ENCODE measurements at regions not wholly inside any gene's neighbourhood (a gene's known extent, or its start where the extent isn't known, plus 50 kb on each side); places are given as distances from the start of the nearest gene placed in this dataset.

GRCh38 chr4:57973819-57974218 is 863.6 kb upstream of the IGFBP7 start:
- 31% methylated on average over 1 of the region's 1 CpG for WGBS (ENCODE audit: low lambda C conversion rate)
- no peaks in the 10 kb centered on the region for H3K79me2 ChIP-seq (ENCODE audit: insufficient read depth)
- H3K27me3 ChIP-seq (ENCODE audit: insufficient read depth) = no peaks in the 10 kb centered on the region
- no peak overlapping the region for H3K27ac ChIP-seq (ENCODE audit: low read depth in 2 of 2, low read length in 1 of 2)
- POLR2A ChIA-PET = no interaction called here
- no peaks in the 10 kb centered on the region for H3K36me3 ChIP-seq (replicated peaks in 1 of 2; ENCODE audit: control insufficient read depth in 1 of 2, insufficient read depth in 2 of 2, low read length in 1 of 2)
- no peaks in the 10 kb centered on the region for H3K4me1 ChIP-seq (ENCODE audit: control insufficient read depth in 1 of 2, insufficient read depth in 2 of 2, low read depth in 1 of 2, low read length in 1 of 2)
- H3K4me3 ChIP-seq (ENCODE audit: low read depth in 2 of 2, low read length in 1 of 2) = no peak overlapping the region
- H3F3A ChIP-seq (replicated peaks; ENCODE audit: insufficient read depth) = no peaks in the 10 kb centered on the region
- H3K9me3 ChIP-seq = 0 out of 2 replicates have a peak, but pooled peaks cover 6% of the 10 kb centered on the region
- no peaks in the 10 kb centered on the region for H4K20me1 ChIP-seq (ENCODE audit: insufficient read depth)
- CTCF ChIA-PET = interaction anchor here (1.0 kb wide), 1 partner anchor 32 kb away, joined by 3 read pairs; no protein-coding TSS in a partner anchor
- no peak for DNase-seq
- H3K9ac ChIP-seq = no peak overlapping the region
- H3K4me2 ChIP-seq = no peak overlapping the region
- no peak overlapping the region for H2AFZ ChIP-seq (ENCODE audit: low read depth)
- no peak for TF ChIP-seq REST (IDR thresholded peaks at IDR 0.05; ENCODE audit: low read depth, low read length)
- TF ChIP-seq MXI1 (IDR thresholded peaks at IDR 0.05; ENCODE audit: low read depth, low read length) = no peak
- TF ChIP-seq EZH2phosphoT487 (IDR thresholded peaks at IDR 0.05; ENCODE audit: borderline replicate concordance, low read depth) = no peak
- no peak for TF ChIP-seq SIN3A (IDR thresholded peaks at IDR 0.05; ENCODE audit: borderline replicate concordance, low read depth, low read length)
- TF ChIP-seq MEF2A (IDR thresholded peaks at IDR 0.05; ENCODE audit: borderline replicate concordance, low read depth) = no peak
- no peak for TF ChIP-seq ZBTB33 (IDR thresholded peaks at IDR 0.05; ENCODE audit: borderline replicate concordance, low read depth)
- no peak for TF ChIP-seq CHD2 (IDR thresholded peaks at IDR 0.05; ENCODE audit: low read length, partially characterized antibody)
- no peak for TF ChIP-seq USF2 (IDR thresholded peaks at IDR 0.05; ENCODE audit: borderline replicate concordance, low read depth, low read length)
- TF ChIP-seq NFIC (IDR thresholded peaks at IDR 0.05; ENCODE audit: borderline replicate concordance) = no peak
- TF ChIP-seq RAD21 (IDR thresholded peaks at IDR 0.05; ENCODE audit: low read length) = no peak
- no peak for TF ChIP-seq RFX5 (IDR thresholded peaks at IDR 0.05; ENCODE audit: low read length)
- TF ChIP-seq IRF3 (IDR thresholded peaks at IDR 0.05; ENCODE audit: low read depth, low read length) = no peak
- TF ChIP-seq TAF1 (IDR thresholded peaks at IDR 0.05; ENCODE audit: borderline replicate concordance, low read depth, low read length) = no peak
- no peak for TF ChIP-seq GATA2 (CRISPR knock-in tag; IDR thresholded peaks at IDR 0.05)
- no peak for TF ChIP-seq MAX (IDR thresholded peaks at IDR 0.05; ENCODE audit: low read depth)
- no peak for TF ChIP-seq EP300 (IDR thresholded peaks at IDR 0.05; ENCODE audit: borderline replicate concordance in 1 of 2, low read depth in 1 of 2, low read length in 1 of 2)
- TF ChIP-seq USF1 (IDR thresholded peaks at IDR 0.05; ENCODE audit: borderline replicate concordance, low read depth) = no peak
- H3K9me2 ChIP-seq = no peaks in the 10 kb centered on the region

Data from SK-N-SH (cell line).